Gastrocnemius medialis (tissue), 4 donors: ENCODE measurements at regions not wholly inside any gene's neighbourhood (a gene's known extent, or its start where the extent isn't known, plus 50 kb on each side); places are given as distances from the start of the nearest gene placed in this dataset.

Experiments used
- ATAC-seq, 2 donors: fragments of 150-250 bp; one replicate each; pipeline ENCODE4 v1.9.1; 2016
- DNase-seq, 2 donors: peaks; one replicate each; pipeline ENCODE4 v3.0.0-alpha.2; 2019
- H3K27ac ChIP-seq, 4 donors: fragments of 200-600 bp; sonication (generic); 1 replicate in 1 of 4; 2 replicates in 3 of 4; pipeline ENCODE4 v1.5.1; 2016 to 2018; ENCODE audit warnings: mild to moderate bottlenecking in 2 of 4, moderate library complexity in 1 of 4
- H3K27me3 ChIP-seq, 3 donors: fragments of 200-600 bp; sonication (generic) in 2 of 3; 1 replicate in 1 of 3; 2 replicates in 2 of 3; pipeline versions ENCODE4 v1.5.1 to v1.6.0; 2016 to 2019; ENCODE audit warnings: mild to moderate bottlenecking in 1 of 3, moderate library complexity in 1 of 3
- H3K36me3 ChIP-seq, 2 donors: fragments of 200-600 bp; sonication (generic) in 1 of 2; one replicate each; pipeline ENCODE4 v1.5.1; 2017 to 2018
- H3K4me1 ChIP-seq, 2 donors: fragments of 200-600 bp; sonication (generic) in 1 of 2; one replicate each; pipeline ENCODE4 v1.5.1; 2016 to 2017; ENCODE audit warnings: mild to moderate bottlenecking in 2 of 2
- H3K4me3 ChIP-seq, 4 donors: fragments of 200-600 bp; sonication (generic) in 3 of 4; 1 replicate in 1 of 4; 2 replicates in 3 of 4; pipeline ENCODE4 v1.5.1; 2016 to 2019; ENCODE audit warnings: mild to moderate bottlenecking in 2 of 4
- H3K9me3 ChIP-seq, 3 donors: fragments of 200-600 bp; sonication (generic) in 2 of 3; 1 replicate in 1 of 3; 2 replicates in 2 of 3; pipeline ENCODE4 v1.5.1; 2016 to 2019
- CTCF ChIP-seq, 5 experiments: fragments of 450-650 bp in 3 of 5; fragments of 200-600 bp in 2 of 5; sonication (generic) in 2 of 5; IDR thresholded peaks in 4 of 5; conservative IDR thresholded peaks in 1 of 5; 1 replicate in 4 of 5; 2 replicates in 1 of 5; pipeline ENCODE4 v1.5.1; 2016 to 2019; ENCODE audit warnings: antibody characterized with exemption in 5 of 5, mild to moderate bottlenecking in 3 of 5, moderate library complexity in 3 of 5
- POLR2A ChIP-seq, 2 donors: fragments of 450-650 bp; IDR thresholded peaks; one replicate each; pipeline ENCODE4 v1.6.1; 2017; ENCODE audit warnings: antibody characterized with exemption in 2 of 2, mild to moderate bottlenecking in 2 of 2, moderate library complexity in 2 of 2
- in situ Hi-C, 4 donors: fragments of 200-750 bp; cut with MboI; loops; one replicate each; pipeline versions ENCODE4 v1.15.0 to v1.8.0; 2017; ENCODE audit warnings: low sequenced_read_pairs in 4 of 4
- intact Hi-C: fragments of 100-400 bp; cut with DNase I; formaldehyde crosslinking; loops from one replicate; pipeline ENCODE4 v1.15.1; 2023; ENCODE audit warnings: low total_unique reads

GRCh38 chr21:28151758-28152157, 840.9 kb downstream of the LTN1 start:
- TF ChIP-seq POLR2A (IDR thresholded peaks at IDR 0.05), result no peak
- no peak for TF ChIP-seq CTCF (IDR thresholded peaks at IDR 0.05 in 4 of 5, conservative IDR thresholded peaks at IDR 0.05 in 1 of 5)
- ATAC-seq (no peak), DNase-seq (no peak)
- in situ Hi-C loops, result no loop called here
- H3K4me3 ChIP-seq, result no peak overlapping the region
- H3K27me3 ChIP-seq, result no peaks in the 10 kb centered on the region
- H3K4me1 ChIP-seq, result peaks cover 6 to 7% of the 10 kb centered on the region in 2 donors
- intact Hi-C loops, result no loop called here
- H3K9me3 ChIP-seq, result no peaks in the 10 kb centered on the region
- H3K27ac ChIP-seq, result no peak overlapping the region
- no peaks in the 10 kb centered on the region for H3K36me3 ChIP-seq

- TF ChIP-seq CTCF (IDR thresholded peaks at IDR 0.05 in 4 of 5, conservative IDR thresholded peaks at IDR 0.05 in 1 of 5) (no peak), POLR2A (IDR thresholded peaks at IDR 0.05) (no peak)
- no peaks in the 10 kb centered on the region for H3K27me3 ChIP-seq
- H3K36me3 ChIP-seq, result no peaks in the 10 kb centered on the region
- in situ Hi-C loops (no loop called here), intact Hi-C loops (no loop called here)
- H3K27ac ChIP-seq, result no peak overlapping the region
- H3K4me1 ChIP-seq, result peaks cover 6 to 7% of the 10 kb centered on the region in 2 donors
- no peak for DNase-seq
- no peaks in the 10 kb centered on the region for H3K9me3 ChIP-seq
- no peak overlapping the region for H3K4me3 ChIP-seq
- ATAC-seq, result no peak
These were observed 841.9 kb downstream of the LTN1 start for GRCh38 chr21:28150778-28151177.

- H3K36me3 ChIP-seq, result no peaks in the 10 kb centered on the region
- H3K4me3 ChIP-seq, result no peak overlapping the region
- in situ Hi-C loops (no loop called here), intact Hi-C loops (no loop called here)
- H3K27me3 ChIP-seq, result no peaks in the 10 kb centered on the region
- DNase-seq (peak in 1 of 2 donors; percentile 23), ATAC-seq (peak; percentile 62 to 78)
- no peak overlapping the region for H3K27ac ChIP-seq
- H3K9me3 ChIP-seq, result no peaks in the 10 kb centered on the region
- TF ChIP-seq CTCF (IDR thresholded peaks at IDR 0.05 in 4 of 5, conservative IDR thresholded peaks at IDR 0.05 in 1 of 5), result no peak
- peaks cover 6 to 7% of the 10 kb centered on the region in 2 donors for H3K4me1 ChIP-seq
These were observed 844.1 kb downstream of the LTN1 start for GRCh38 chr21:28148400-28149064.

- DNase-seq, result no peak
- H3K4me3 ChIP-seq, result no peak overlapping the region
- peaks cover 6 to 7% of the 10 kb centered on the region in 2 donors for H3K4me1 ChIP-seq
- H3K36me3 ChIP-seq, result no peaks in the 10 kb centered on the region
- TF ChIP-seq CTCF (IDR thresholded peaks at IDR 0.05 in 4 of 5, conservative IDR thresholded peaks at IDR 0.05 in 1 of 5) (no peak), POLR2A (IDR thresholded peaks at IDR 0.05) (no peak)
- intact Hi-C loops (no loop called here), in situ Hi-C loops (no loop called here)
- no peaks in the 10 kb centered on the region for H3K27me3 ChIP-seq
- H3K9me3 ChIP-seq, result no peaks in the 10 kb centered on the region
- no peak overlapping the region for H3K27ac ChIP-seq
- no peak for ATAC-seq
These were observed 848.0 kb downstream of the LTN1 start for GRCh38 chr21:28144653-28145052.

- no peaks in the 10 kb centered on the region for H3K36me3 ChIP-seq
- in situ Hi-C loops (no loop called here), intact Hi-C loops (no loop called here)
- H3K4me3 ChIP-seq, result no peak overlapping the region
- peaks cover 6 to 7% of the 10 kb centered on the region in 2 donors for H3K4me1 ChIP-seq
- H3K27ac ChIP-seq, result no peak overlapping the region
- DNase-seq (no peak), ATAC-seq (no peak)
- no peaks in the 10 kb centered on the region for H3K9me3 ChIP-seq
- no peaks in the 10 kb centered on the region for H3K27me3 ChIP-seq
- no peak for TF ChIP-seq POLR2A (IDR thresholded peaks at IDR 0.05)
- TF ChIP-seq CTCF (IDR thresholded peaks at IDR 0.05 in 4 of 5, conservative IDR thresholded peaks at IDR 0.05 in 1 of 5), result no peak
These were observed 848.6 kb downstream of the LTN1 start for GRCh38 chr21:28144089-28144488.
